ENCODE measurements at regions not wholly inside any gene's neighbourhood (a gene's known extent, or its start where the extent isn't known, plus 50 kb on each side); places are given as distances from the start of the nearest gene placed in this dataset.
"Not testable (repeated sequence)": the region's sequence is repeated elsewhere in the genome, so short reads cannot be mapped to it uniquely, and the experiment has no call there.

- Histone ChIP-seq H3K36me3 (ENCODE audit: control insufficient read depth in 3 of 3, insufficient read depth in 2 of 3, low read depth in 1 of 3, low read length in 3 of 3) (no peaks in the 10 kb centered on the region), H3K4me1 (ENCODE audit: control insufficient read depth in 3 of 3, insufficient read depth in 2 of 3, low read depth in 1 of 3, low read length in 2 of 3) (no peaks in the 10 kb centered on the region), H3K27me3 (ENCODE audit: control insufficient read depth in 3 of 3, insufficient read depth in 3 of 3, low read length in 3 of 3) (no peaks in the 10 kb centered on the region), H3K4me3 (ENCODE audit: low read depth in 1 of 3, low read length in 3 of 3) (no peak overlapping the region), H3K27ac (ENCODE audit: low read depth in 1 of 3, low read length in 2 of 3) (no peak overlapping the region), H3K9me3 (ENCODE audit: control insufficient read depth in 2 of 2, insufficient read depth in 1 of 2, low read depth in 1 of 2, low read length in 1 of 2) (peaks cover 0 to 6% of the 10 kb centered on the region in 2 donors)
- FAIRE-seq = no peak
- 33 to 50% (median 47%) methylated on average over 2 of the region's 2 CpGs for WGBS, 3 donors
- DNase-seq = peak; percentile 21 to 27
These were observed 239.9 kb downstream of the NKX6-1 start for GRCh38 chr4:84258905-84259830.

GRCh38 chr4:84254537-84254936 lies 244.6 kb downstream of the NKX6-1 start:
- Histone ChIP-seq H3K27me3 (ENCODE audit: control insufficient read depth in 3 of 3, insufficient read depth in 3 of 3, low read length in 3 of 3) (peaks cover 0 to 2% (median 0%) of the 10 kb centered on the region in 3 donors), H3K27ac (ENCODE audit: low read depth in 1 of 3, low read length in 2 of 3) (no peak overlapping the region), H3K4me3 (ENCODE audit: low read depth in 1 of 3, low read length in 3 of 3) (no peak overlapping the region), H3K36me3 (ENCODE audit: control insufficient read depth in 3 of 3, insufficient read depth in 2 of 3, low read depth in 1 of 3, low read length in 3 of 3) (no peaks in the 10 kb centered on the region), H3K4me1 (ENCODE audit: control insufficient read depth in 3 of 3, insufficient read depth in 2 of 3, low read depth in 1 of 3, low read length in 2 of 3) (no peaks in the 10 kb centered on the region), H3K9me3 (ENCODE audit: control insufficient read depth in 2 of 2, insufficient read depth in 1 of 2, low read depth in 1 of 2, low read length in 1 of 2) (peaks cover 0 to 6% of the 10 kb centered on the region in 2 donors)
- WGBS, 3 donors = 89 to 91% (median 89%) methylated on average over 2 of the region's 2 CpGs
- DNase-seq (no peak), FAIRE-seq (no peak)

DNA sequence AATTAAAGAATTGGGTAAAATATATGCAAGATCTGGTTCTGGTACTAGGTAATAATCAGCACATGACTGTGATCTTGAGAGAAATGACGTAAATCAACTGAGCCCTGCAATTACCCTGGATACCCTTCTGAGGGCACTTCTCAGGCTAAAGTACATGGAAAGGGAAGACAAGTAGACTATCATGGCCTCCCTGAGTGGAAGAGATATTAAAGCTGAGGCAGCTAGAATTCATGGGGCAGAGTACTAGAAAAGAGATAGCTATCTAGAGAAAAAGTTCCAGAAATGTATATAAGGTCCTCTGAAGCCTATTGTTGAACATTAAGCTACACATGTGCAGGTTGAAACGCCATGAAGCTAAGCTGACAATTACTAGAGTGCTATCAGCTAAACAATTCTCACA lies 249.6 kb downstream of the NKX6-1 start:
- DNase-seq = peak in 1 of 2 donors; percentile 75
- Histone ChIP-seq H3K36me3 (ENCODE audit: control insufficient read depth in 3 of 3, insufficient read depth in 2 of 3, low read depth in 1 of 3, low read length in 3 of 3) (no peaks in the 10 kb centered on the region), H3K27me3 (ENCODE audit: control insufficient read depth in 3 of 3, insufficient read depth in 3 of 3, low read length in 3 of 3) (peaks cover 0 to 2% (median 0%) of the 10 kb centered on the region in 3 donors), H3K27ac (ENCODE audit: low read depth in 1 of 3, low read length in 2 of 3) (peak overlapping the region in 1 of 3 donors; percentile 57), H3K4me3 (ENCODE audit: low read depth in 1 of 3, low read length in 3 of 3) (no peak overlapping the region), H3K4me1 (ENCODE audit: control insufficient read depth in 3 of 3, insufficient read depth in 2 of 3, low read depth in 1 of 3, low read length in 2 of 3) (no peaks in the 10 kb centered on the region), H3K9me3 (ENCODE audit: control insufficient read depth in 2 of 2, insufficient read depth in 1 of 2, low read depth in 1 of 2, low read length in 1 of 2) (no peaks in the 10 kb centered on the region)
- 33 to 62% (median 40%) methylated on average over 2 of the region's 2 CpGs for WGBS, 3 donors
- FAIRE-seq = no peak

- not testable (repeated sequence) for H3K36me3 ChIP-seq (ENCODE audit: control insufficient read depth in 3 of 3, insufficient read depth in 2 of 3, low read depth in 1 of 3, low read length in 3 of 3); H3K4me1 ChIP-seq (ENCODE audit: control insufficient read depth in 3 of 3, insufficient read depth in 2 of 3, low read depth in 1 of 3, low read length in 2 of 3); H3K9me3 ChIP-seq (ENCODE audit: control insufficient read depth in 2 of 2, insufficient read depth in 1 of 2, low read depth in 1 of 2, low read length in 1 of 2); H3K27ac ChIP-seq (ENCODE audit: low read depth in 1 of 3, low read length in 2 of 3); H3K27me3 ChIP-seq (ENCODE audit: control insufficient read depth in 3 of 3, insufficient read depth in 3 of 3, low read length in 3 of 3); DNase-seq; H3K4me3 ChIP-seq (ENCODE audit: low read depth in 1 of 3, low read length in 3 of 3); FAIRE-seq
- 87 to 93% (median 88%) methylated on average over 13 to 14 of the region's 14 CpGs for WGBS, 3 donors
These were observed 254.1 kb downstream of the NKX6-1 start for GRCh38 chr4:84245042-84245441.

DNA sequence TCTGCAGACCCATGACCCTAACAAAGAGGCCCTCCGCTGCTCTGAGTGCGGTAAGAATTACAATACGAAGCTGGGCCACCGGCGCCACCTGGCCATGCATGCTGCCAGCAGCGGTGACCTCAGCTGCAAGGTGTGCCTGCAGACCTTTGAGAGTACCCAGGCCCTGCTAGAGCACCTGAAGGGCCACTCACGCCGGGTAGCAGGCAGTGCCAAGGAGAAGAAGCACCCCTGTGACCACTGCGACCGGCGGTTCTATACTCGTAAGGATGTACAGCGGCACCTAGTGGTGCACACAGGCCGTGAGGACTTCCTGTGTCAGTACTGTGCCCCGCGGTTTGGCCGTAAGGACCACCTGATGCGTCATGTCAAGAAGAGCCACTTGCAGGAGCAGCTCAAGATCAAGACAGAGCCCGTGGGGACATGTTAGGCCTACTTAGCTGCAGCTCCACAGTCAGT lies 254.7 kb downstream of the NKX6-1 start:
- not testable (repeated sequence) for H3K27ac ChIP-seq (ENCODE audit: low read depth in 1 of 3, low read length in 2 of 3); H3K4me1 ChIP-seq (ENCODE audit: control insufficient read depth in 3 of 3, insufficient read depth in 2 of 3, low read depth in 1 of 3, low read length in 2 of 3); H3K36me3 ChIP-seq (ENCODE audit: control insufficient read depth in 3 of 3, insufficient read depth in 2 of 3, low read depth in 1 of 3, low read length in 3 of 3); H3K4me3 ChIP-seq (ENCODE audit: low read depth in 1 of 3, low read length in 3 of 3); FAIRE-seq; H3K9me3 ChIP-seq (ENCODE audit: control insufficient read depth in 2 of 2, insufficient read depth in 1 of 2, low read depth in 1 of 2, low read length in 1 of 2); H3K27me3 ChIP-seq (ENCODE audit: control insufficient read depth in 3 of 3, insufficient read depth in 3 of 3, low read length in 3 of 3); DNase-seq
- WGBS, 3 donors = 93 to 95% (median 93%) methylated on average over 19 of the region's 19 CpGs

DNA sequence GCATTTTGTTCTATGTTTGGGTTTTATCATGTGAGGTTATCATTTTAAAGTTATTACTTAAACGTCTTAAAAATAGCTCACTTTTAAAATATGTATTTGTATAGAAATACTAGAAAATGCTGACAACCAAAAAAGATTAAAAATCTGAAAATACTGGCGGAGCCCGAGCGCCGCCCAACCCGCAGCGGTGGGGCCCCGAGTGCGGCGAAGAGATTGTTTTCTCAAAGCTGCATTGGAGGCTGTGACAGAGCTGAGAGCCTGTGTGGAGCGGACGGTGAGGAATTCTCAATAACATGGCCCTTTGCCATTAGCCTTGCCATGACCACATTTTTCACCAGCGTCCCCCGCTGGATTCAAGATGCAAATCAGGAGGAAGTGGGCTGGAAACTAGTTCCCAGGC lies 255.4 kb downstream of the NKX6-1 start:
- no peaks in the 10 kb centered on the region for H3K36me3 ChIP-seq (ENCODE audit: control insufficient read depth in 3 of 3, insufficient read depth in 2 of 3, low read depth in 1 of 3, low read length in 3 of 3)
- peaks cover 0 to 2% (median 0%) of the 10 kb centered on the region in 3 donors for H3K27me3 ChIP-seq (ENCODE audit: control insufficient read depth in 3 of 3, insufficient read depth in 3 of 3, low read length in 3 of 3)
- no peak for DNase-seq
- FAIRE-seq = no peak
- WGBS, 3 donors = 90 to 93% (median 91%) methylated on average over 14 of the region's 14 CpGs
- H3K4me3 ChIP-seq (ENCODE audit: low read depth in 1 of 3, low read length in 3 of 3) = no peak overlapping the region
- no peak overlapping the region for H3K27ac ChIP-seq (ENCODE audit: low read depth in 1 of 3, low read length in 2 of 3)
- H3K4me1 ChIP-seq (ENCODE audit: control insufficient read depth in 3 of 3, insufficient read depth in 2 of 3, low read depth in 1 of 3, low read length in 2 of 3) = no peaks in the 10 kb centered on the region
- H3K9me3 ChIP-seq (ENCODE audit: control insufficient read depth in 2 of 2, insufficient read depth in 1 of 2, low read depth in 1 of 2, low read length in 1 of 2) = peaks cover 0 to 2% of the 10 kb centered on the region in 2 donors

DNA sequence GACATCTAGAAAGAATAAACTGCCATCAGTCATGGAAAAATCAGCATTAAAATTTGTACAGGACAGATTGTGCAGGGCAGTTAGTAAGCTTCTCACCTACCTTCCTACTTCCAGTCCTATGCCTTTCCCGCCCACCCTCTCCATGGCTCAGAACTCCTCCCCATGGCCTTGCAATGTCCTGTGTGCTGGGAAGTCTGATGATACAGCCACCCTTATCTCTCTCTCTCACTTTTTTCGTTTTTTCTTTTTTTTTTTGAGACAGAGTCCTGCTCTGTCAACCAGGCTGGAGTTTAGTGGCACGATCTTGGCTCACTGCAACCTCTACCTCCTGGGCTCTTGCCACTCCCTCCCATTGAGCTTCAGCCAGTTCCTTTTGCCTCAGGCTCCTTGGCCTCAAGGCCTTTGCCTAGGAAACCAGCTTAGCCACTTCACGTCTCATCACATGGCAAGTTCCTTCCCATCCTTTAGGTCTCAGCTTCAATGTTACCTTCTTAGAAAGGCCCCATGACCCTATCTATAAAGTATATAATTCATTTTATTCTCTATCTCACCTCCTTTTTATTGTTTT lies 259.7 kb downstream of the NKX6-1 start:
- Histone ChIP-seq H3K27ac (ENCODE audit: low read depth in 1 of 3, low read length in 2 of 3) (no peak overlapping the region), H3K4me1 (ENCODE audit: control insufficient read depth in 3 of 3, insufficient read depth in 2 of 3, low read depth in 1 of 3, low read length in 2 of 3) (no peaks in the 10 kb centered on the region), H3K9me3 (ENCODE audit: control insufficient read depth in 2 of 2, insufficient read depth in 1 of 2, low read depth in 1 of 2, low read length in 1 of 2) (peaks cover 0 to 5% of the 10 kb centered on the region in 2 donors), H3K27me3 (ENCODE audit: control insufficient read depth in 3 of 3, insufficient read depth in 3 of 3, low read length in 3 of 3) (peaks cover 0 to 2% (median 0%) of the 10 kb centered on the region in 3 donors), H3K4me3 (ENCODE audit: low read depth in 1 of 3, low read length in 3 of 3) (no peak overlapping the region), H3K36me3 (ENCODE audit: control insufficient read depth in 3 of 3, insufficient read depth in 2 of 3, low read depth in 1 of 3, low read length in 3 of 3) (no peaks in the 10 kb centered on the region)
- peak in 1 of 2 donors; percentile 13 for DNase-seq
- no peak for FAIRE-seq
- 47 to 69% (median 48%) methylated on average over 4 of the region's 4 CpGs for WGBS, 3 donors

GRCh38 chr4:84238247-84239090 lies 260.6 kb downstream of the NKX6-1 start:
- no peak for FAIRE-seq
- H3K9me3 ChIP-seq (ENCODE audit: control insufficient read depth in 2 of 2, insufficient read depth in 1 of 2, low read depth in 1 of 2, low read length in 1 of 2) = peaks cover 0 to 3% of the 10 kb centered on the region in 2 donors
- DNase-seq = peak in 1 of 2 donors; percentile 8

More at GRCh38 chr4:84238247-84239090, 260.6 kb downstream of the NKX6-1 start:
- Histone ChIP-seq H3K27ac (ENCODE audit: low read depth in 1 of 3, low read length in 2 of 3) (no peak overlapping the region), H3K4me3 (ENCODE audit: low read depth in 1 of 3, low read length in 3 of 3) (no peak overlapping the region), H3K4me1 (ENCODE audit: control insufficient read depth in 3 of 3, insufficient read depth in 2 of 3, low read depth in 1 of 3, low read length in 2 of 3) (no peaks in the 10 kb centered on the region), H3K27me3 (ENCODE audit: control insufficient read depth in 3 of 3, insufficient read depth in 3 of 3, low read length in 3 of 3) (peaks cover 0 to 2% (median 0%) of the 10 kb centered on the region in 3 donors), H3K36me3 (ENCODE audit: control insufficient read depth in 3 of 3, insufficient read depth in 2 of 3, low read depth in 1 of 3, low read length in 3 of 3) (no peaks in the 10 kb centered on the region)
- WGBS, 3 donors = 53 to 57% (median 55%) methylated on average over 7 of the region's 7 CpGs
